ENCODE measurements at regions not wholly inside any gene's neighbourhood (a gene's known extent, or its start where the extent isn't known, plus 50 kb on each side); places are given as distances from the start of the nearest gene placed in this dataset.
"Not testable (repeated sequence)": the region's sequence is repeated elsewhere in the genome, so short reads cannot be mapped to it uniquely, and the experiment has no call there.

- no peaks in the 10 kb centered on the region for H3K9me2 ChIP-seq (replicated peaks; ENCODE audit: control insufficient read depth, low read length)
- no peak overlapping the region for H3K27ac ChIP-seq (ENCODE audit: low read depth, low read length)
- H3K4me3 ChIP-seq (ENCODE audit: low read length): no peak overlapping the region
- H3K27me3 ChIP-seq (ENCODE audit: control insufficient read depth, low read length): no peaks in the 10 kb centered on the region
- TF ChIP-seq CTCF (IDR thresholded peaks at IDR 0.05; ENCODE audit: low read depth, low read length, poor library complexity, severe bottlenecking) (no peak), EZH2phosphoT487 (IDR thresholded peaks at IDR 0.05; ENCODE audit: borderline replicate concordance, low read length) (no peak)
- H3K4me2 ChIP-seq (ENCODE audit: low read length): no peak overlapping the region
- no peaks in the 10 kb centered on the region for H3F3A ChIP-seq (ENCODE audit: control insufficient read depth, insufficient read depth)
- no peaks in the 10 kb centered on the region for H3K79me2 ChIP-seq (ENCODE audit: control insufficient read depth, low read length)
- no peaks in the 10 kb centered on the region for H3K4me1 ChIP-seq (ENCODE audit: control insufficient read depth, low read length)
- H3K9me3 ChIP-seq (ENCODE audit: control insufficient read depth, insufficient read depth, low read length): no peaks in the 10 kb centered on the region
- H3K36me3 ChIP-seq (ENCODE audit: control insufficient read depth, low read length): no peaks in the 10 kb centered on the region
- H4K20me1 ChIP-seq (ENCODE audit: control insufficient read depth, insufficient read depth, low read depth, low read length): no peaks in the 10 kb centered on the region
Observed at GRCh38 chr5:18397371-18397770, 763.1 kb downstream of the TAF11L14 start.

GRCh38 chr5:18397891-18398290, 763.6 kb downstream of the TAF11L14 start:
- Histone ChIP-seq H3K4me2 (ENCODE audit: low read length) (no peak overlapping the region), H3K9me3 (ENCODE audit: control insufficient read depth, insufficient read depth, low read length) (no peaks in the 10 kb centered on the region), H4K20me1 (ENCODE audit: control insufficient read depth, insufficient read depth, low read depth, low read length) (no peaks in the 10 kb centered on the region), H3K4me3 (ENCODE audit: low read length) (no peak overlapping the region), H3K9me2 (replicated peaks; ENCODE audit: control insufficient read depth, low read length) (no peaks in the 10 kb centered on the region), H3F3A (ENCODE audit: control insufficient read depth, insufficient read depth) (no peaks in the 10 kb centered on the region), H3K79me2 (ENCODE audit: control insufficient read depth, low read length) (no peaks in the 10 kb centered on the region), H3K27ac (ENCODE audit: low read depth, low read length) (no peak overlapping the region), H3K36me3 (ENCODE audit: control insufficient read depth, low read length) (no peaks in the 10 kb centered on the region), H3K4me1 (ENCODE audit: control insufficient read depth, low read length) (no peaks in the 10 kb centered on the region), H3K27me3 (ENCODE audit: control insufficient read depth, low read length) (no peaks in the 10 kb centered on the region)
- TF ChIP-seq CTCF (IDR thresholded peaks at IDR 0.05; ENCODE audit: low read depth, low read length, poor library complexity, severe bottlenecking) (no peak), EZH2phosphoT487 (IDR thresholded peaks at IDR 0.05; ENCODE audit: borderline replicate concordance, low read length) (no peak)

- not testable (repeated sequence) for H3K9me3 ChIP-seq (ENCODE audit: control insufficient read depth, insufficient read depth, low read length); H3K9me2 ChIP-seq (replicated peaks; ENCODE audit: control insufficient read depth, low read length); H3F3A ChIP-seq (ENCODE audit: control insufficient read depth, insufficient read depth); H3K27ac ChIP-seq (ENCODE audit: low read depth, low read length); H3K27me3 ChIP-seq (ENCODE audit: control insufficient read depth, low read length); H3K36me3 ChIP-seq (ENCODE audit: control insufficient read depth, low read length); H3K4me3 ChIP-seq (ENCODE audit: low read length); H3K4me1 ChIP-seq (ENCODE audit: control insufficient read depth, low read length); H3K79me2 ChIP-seq (ENCODE audit: control insufficient read depth, low read length); H3K4me2 ChIP-seq (ENCODE audit: low read length); H4K20me1 ChIP-seq (ENCODE audit: control insufficient read depth, insufficient read depth, low read depth, low read length)
Observed at GRCh38 chr5:18399461-18400327, 765.4 kb downstream of the TAF11L14 start.

- Histone ChIP-seq H3K27ac (ENCODE audit: low read depth, low read length) (no peak overlapping the region), H3K36me3 (ENCODE audit: control insufficient read depth, low read length) (no peaks in the 10 kb centered on the region), H3K4me3 (ENCODE audit: low read length) (no peak overlapping the region), H3F3A (ENCODE audit: control insufficient read depth, insufficient read depth) (no peaks in the 10 kb centered on the region), H3K4me1 (ENCODE audit: control insufficient read depth, low read length) (no peaks in the 10 kb centered on the region), H3K79me2 (ENCODE audit: control insufficient read depth, low read length) (no peaks in the 10 kb centered on the region), H3K9me2 (replicated peaks; ENCODE audit: control insufficient read depth, low read length) (no peaks in the 10 kb centered on the region), H4K20me1 (ENCODE audit: control insufficient read depth, insufficient read depth, low read depth, low read length) (no peaks in the 10 kb centered on the region), H3K9me3 (ENCODE audit: control insufficient read depth, insufficient read depth, low read length) (no peaks in the 10 kb centered on the region), H3K27me3 (ENCODE audit: control insufficient read depth, low read length) (no peaks in the 10 kb centered on the region), H3K4me2 (ENCODE audit: low read length) (no peak overlapping the region)
- TF ChIP-seq EZH2phosphoT487 (IDR thresholded peaks at IDR 0.05; ENCODE audit: borderline replicate concordance, low read length) (no peak), CTCF (IDR thresholded peaks at IDR 0.05; ENCODE audit: low read depth, low read length, poor library complexity, severe bottlenecking) (no peak)
Observed at GRCh38 chr5:18403141-18403540, 768.9 kb downstream of the TAF11L14 start.
